Chondrocyte (in vitro differentiated cells): ENCODE measurements at regions not wholly inside any gene's neighbourhood (a gene's known extent, or its start where the extent isn't known, plus 50 kb on each side); places are given as distances from the start of the nearest gene placed in this dataset.

Experiments
- DNase-seq: peaks from one replicate; pipeline ENCODE4 v3.0.0; 2021; ENCODE audit warnings: mixed read lengths, low spot score
- H3K27ac Mint-ChIP-seq: one replicate; pipeline ENCODE4 v1.8.0; 2021; ENCODE audit warnings: mild to moderate bottlenecking, moderate library complexity, mixed read lengths; ENCODE audit not compliant: unreplicated experiment
- H3K27me3 Mint-ChIP-seq: 2 replicates; pipeline ENCODE4 v1.8.0; 2021; ENCODE audit warnings: low read depth, mixed read lengths
- H3K36me3 Mint-ChIP-seq: 2 replicates; pipeline ENCODE4 v1.8.0; 2021; ENCODE audit warnings: low read depth, mixed read lengths
- H3K4me1 Mint-ChIP-seq: 2 replicates; pipeline ENCODE4 v1.8.0; 2021; ENCODE audit warnings: low read depth, mild to moderate bottlenecking, mixed read lengths
- H3K4me3 Mint-ChIP-seq: one replicate; pipeline ENCODE4 v1.8.0; 2021; ENCODE audit warnings: mild to moderate bottlenecking, moderate library complexity, mixed read lengths; ENCODE audit not compliant: unreplicated experiment
- H3K9me3 Mint-ChIP-seq: 2 replicates; pipeline ENCODE4 v1.8.0; 2021; ENCODE audit warnings: low read depth, mixed read lengths
- CTCF ChIP-seq: fragments of 200-600 bp; sonication (generic); IDR thresholded peaks from 2 replicates; pipeline ENCODE4 v1.5.0; 2021; ENCODE audit warnings: antibody characterized with exemption, mild to moderate bottlenecking, moderate library complexity

GRCh38 chr6:1544603-1545002, 65.1 kb upstream of the FOXC1 start:
- Mint-ChIP-seq H3K27me3 (no peaks in the 10 kb centered on the region), H3K9me3 (peaks cover 3% of the 10 kb centered on the region), H3K4me3 (no peak overlapping the region), H3K27ac (no peak overlapping the region), H3K36me3 (no peaks in the 10 kb centered on the region), H3K4me1 (peaks cover 18% of the 10 kb centered on the region)
- TF ChIP-seq CTCF: no peak
- no peak for DNase-seq

GRCh38 chr6:1545654-1546053, 64.1 kb upstream of the FOXC1 start:
- H3K9me3 Mint-ChIP-seq: peaks cover 3% of the 10 kb centered on the region
- no peak overlapping the region for H3K4me3 Mint-ChIP-seq
- H3K4me1 Mint-ChIP-seq: peaks cover 17% of the 10 kb centered on the region
- no peak for TF ChIP-seq CTCF
- DNase-seq: no peak
- no peak overlapping the region for H3K27ac Mint-ChIP-seq
- H3K27me3 Mint-ChIP-seq: no peaks in the 10 kb centered on the region
- H3K36me3 Mint-ChIP-seq: no peaks in the 10 kb centered on the region

- Mint-ChIP-seq H3K4me1 (peaks cover 12% of the 10 kb centered on the region), H3K27me3 (no peaks in the 10 kb centered on the region), H3K36me3 (no peaks in the 10 kb centered on the region), H3K4me3 (no peak overlapping the region), H3K9me3 (peaks cover 2% of the 10 kb centered on the region), H3K27ac (no peak overlapping the region)
- DNase-seq: no peak
- no peak for TF ChIP-seq CTCF
Measured at GRCh38 chr6:1547785-1548184, 61.9 kb upstream of the FOXC1 start.

- Mint-ChIP-seq H3K27ac (no peak overlapping the region), H3K9me3 (no peaks in the 10 kb centered on the region), H3K36me3 (no peaks in the 10 kb centered on the region), H3K4me1 (peaks cover 5% of the 10 kb centered on the region), H3K27me3 (no peaks in the 10 kb centered on the region), H3K4me3 (no peak overlapping the region)
- DNase-seq: no peak
- TF ChIP-seq CTCF: no peak
Measured at GRCh38 chr6:1551249-1551648, 58.5 kb upstream of the FOXC1 start.

GRCh38 chr6:1552296-1552761, 57.4 kb upstream of the FOXC1 start:
- Mint-ChIP-seq H3K4me3 (no peak overlapping the region), H3K4me1 (peaks cover 5% of the 10 kb centered on the region), H3K9me3 (no peaks in the 10 kb centered on the region), H3K27me3 (no peaks in the 10 kb centered on the region), H3K27ac (no peak overlapping the region), H3K36me3 (no peaks in the 10 kb centered on the region)
- DNase-seq: no peak
- peak; percentile 68 for TF ChIP-seq CTCF
